GM19467 (cell line): ENCODE measurements at regions not wholly inside any gene's neighbourhood (a gene's known extent, or its start where the extent isn't known, plus 50 kb on each side); places are given as distances from the start of the nearest gene placed in this dataset.

Experiments used
- ATAC-seq: cut with Tn5 transposase; IDR thresholded peaks from one replicate; pipeline ENCODE4 v1.9.1; 2021; ENCODE audit warnings: mild to moderate bottlenecking, moderate library complexity; ENCODE audit not compliant: unreplicated experiment

DNA sequence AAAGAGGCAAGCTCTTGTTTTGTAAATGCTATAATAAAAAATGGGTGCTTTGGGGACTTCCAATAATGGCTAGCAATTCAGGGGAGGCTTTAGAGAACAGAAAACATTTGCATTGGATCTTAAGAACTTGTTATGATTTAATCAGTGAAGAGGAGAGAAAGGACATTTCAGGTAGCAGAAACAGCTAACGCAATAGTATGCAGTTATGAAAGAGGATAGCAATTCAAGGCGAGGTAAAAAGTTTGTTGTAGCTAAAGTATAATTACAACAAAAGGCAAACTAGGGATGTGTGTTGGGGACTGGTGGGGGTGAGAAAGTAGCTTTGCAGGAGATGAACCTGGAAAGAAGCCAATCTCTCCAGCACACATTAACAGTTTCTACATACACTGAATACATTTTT, 558.7 kb upstream of the SEMA6D start:
- ATAC-seq, result no peak

DNA sequence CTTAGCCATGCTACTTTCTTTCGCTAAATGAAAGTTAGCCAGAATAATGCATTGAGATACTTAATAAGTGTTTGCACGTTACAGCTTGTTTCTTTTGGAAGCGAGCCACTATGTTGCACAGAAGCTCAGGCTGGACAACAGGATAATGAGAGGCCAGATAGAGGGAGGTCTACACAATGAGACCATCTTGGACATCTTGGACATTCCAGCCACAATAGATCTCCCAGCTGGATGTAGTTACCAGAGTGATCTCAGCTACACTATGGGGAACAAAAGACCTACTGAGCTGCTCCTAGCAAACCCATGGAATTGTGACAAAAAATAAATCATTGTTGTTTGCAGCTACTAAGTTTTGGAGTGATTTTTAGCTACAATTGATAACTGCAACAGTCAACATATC, 540.1 kb upstream of the SEMA6D start:
- ATAC-seq, result no peak

DNA sequence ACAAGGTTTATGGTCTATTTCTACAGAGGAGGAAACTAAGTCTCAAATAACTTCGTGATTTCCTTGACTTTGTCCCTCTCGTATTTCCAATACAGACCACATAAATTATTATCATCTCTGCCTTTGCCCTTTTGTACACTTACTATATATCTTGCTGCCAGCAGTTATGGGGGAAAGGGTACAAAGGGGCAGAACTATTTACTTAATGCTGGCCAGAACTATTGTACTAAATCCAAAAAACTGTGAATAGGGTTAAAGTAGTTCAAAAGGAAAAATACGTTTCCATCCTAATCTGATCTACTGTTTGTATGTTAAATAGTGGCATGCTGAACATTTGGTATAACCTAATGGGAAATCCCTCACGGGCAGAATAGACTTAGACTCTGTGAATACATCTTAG, 537.3 kb upstream of the SEMA6D start:
- no peak for ATAC-seq

DNA sequence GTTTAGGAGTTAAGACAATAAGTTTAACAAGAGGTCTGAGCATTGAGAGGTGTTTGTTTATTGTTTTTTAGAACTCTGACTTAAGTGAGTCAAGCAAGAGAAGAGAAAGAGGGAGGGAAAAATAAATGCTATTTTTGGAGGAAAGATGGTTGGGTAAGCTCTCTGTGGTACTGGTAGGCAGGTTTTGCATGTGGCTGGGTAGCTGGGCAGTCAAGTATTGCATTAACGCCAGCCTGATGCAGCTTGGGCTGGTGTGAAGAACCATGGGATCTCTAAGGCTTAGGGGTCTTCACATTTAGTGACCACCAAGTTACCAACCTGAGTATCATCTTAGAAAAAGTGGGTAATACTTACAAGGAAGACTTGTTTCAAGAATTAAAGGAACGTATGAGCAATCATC, 534.5 kb upstream of the SEMA6D start:
- no peak for ATAC-seq

DNA sequence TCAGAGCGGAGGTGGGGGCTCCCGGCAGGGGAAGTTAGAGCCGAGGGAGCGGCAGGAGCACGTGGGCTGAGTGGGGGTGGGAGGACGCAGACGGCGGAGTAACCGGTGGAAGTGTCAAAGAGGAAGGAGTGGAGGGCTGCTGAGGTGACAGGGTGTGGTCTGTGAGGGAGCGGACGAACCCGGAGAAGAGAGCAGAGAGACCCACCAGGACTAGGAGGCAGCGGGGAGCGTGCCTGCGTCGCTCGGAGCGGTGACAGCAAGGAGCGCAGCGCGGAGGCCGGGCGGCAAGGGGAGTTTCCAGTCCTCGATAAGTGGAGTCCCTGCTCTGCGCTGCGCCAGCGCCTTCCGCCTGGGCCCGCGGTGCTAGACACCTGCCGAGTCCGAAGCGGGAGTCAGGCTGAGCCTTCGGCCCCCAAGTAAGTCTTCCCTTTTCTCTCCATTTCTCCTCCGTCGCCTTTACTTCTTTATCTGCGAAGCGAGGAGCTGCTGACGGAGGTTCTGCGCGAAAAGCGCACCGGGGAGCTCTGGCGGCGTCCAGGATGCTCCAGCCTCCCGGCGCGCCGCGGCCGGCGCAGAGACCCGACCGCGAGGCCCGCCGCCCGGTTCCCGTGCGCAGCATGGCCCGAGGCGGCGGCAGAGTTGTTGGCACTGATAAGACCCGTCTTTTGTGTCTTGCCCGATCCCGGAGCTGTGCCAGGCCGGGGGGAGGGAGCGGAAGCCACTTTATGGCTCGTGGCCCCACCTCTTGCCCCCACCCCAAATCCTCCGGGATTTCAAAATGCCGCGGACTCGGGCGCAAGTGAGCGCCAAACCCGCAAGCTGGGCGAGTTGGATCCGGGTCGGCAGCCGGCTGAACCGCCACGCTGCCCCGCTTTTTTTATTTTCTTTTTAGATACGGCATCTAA, 533.0 kb upstream of the SEMA6D start:
- ATAC-seq, result no peak

DNA sequence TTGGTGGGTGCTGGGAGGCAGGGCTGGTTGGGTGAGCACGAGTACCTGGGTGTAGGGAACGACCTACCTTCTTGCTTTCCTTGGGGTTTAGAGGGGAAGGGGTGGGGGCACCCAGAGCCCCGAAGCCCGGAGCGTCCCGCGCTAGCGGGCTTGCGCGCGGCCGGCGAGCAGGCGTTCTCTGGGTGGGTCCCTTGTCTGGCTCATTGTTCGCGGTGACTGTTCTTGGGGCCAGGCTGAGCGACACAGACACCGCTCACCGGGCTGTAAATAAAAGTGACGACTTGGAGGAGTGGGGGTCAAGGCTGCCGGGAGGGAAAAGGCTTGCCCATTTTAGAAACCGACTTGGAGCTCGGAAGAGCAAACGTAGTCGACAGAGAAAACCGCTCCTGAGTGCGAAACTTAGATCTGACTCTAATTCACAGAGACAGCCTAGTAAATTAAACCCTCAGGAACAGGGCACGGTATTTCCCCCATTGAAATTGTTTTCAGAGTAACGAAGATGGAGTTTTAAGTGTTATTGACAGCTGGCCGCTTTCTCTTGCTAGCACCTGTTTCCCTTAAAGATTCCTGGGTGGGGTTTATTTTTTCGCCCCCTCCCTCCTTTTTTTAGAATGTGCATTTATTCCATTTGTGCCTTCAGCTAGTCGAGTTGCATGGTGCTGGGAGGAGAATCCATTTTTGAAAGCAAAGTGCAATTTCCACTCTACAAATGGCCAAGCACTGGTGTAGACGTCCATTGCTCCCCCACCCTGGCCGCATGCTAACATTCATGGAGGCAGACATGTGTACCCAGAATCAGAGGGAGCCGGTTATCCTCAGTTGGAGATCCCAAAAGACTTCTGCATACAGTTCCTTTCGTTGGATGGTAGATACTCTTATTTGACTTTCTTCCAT, 532.1 kb upstream of the SEMA6D start:
- ATAC-seq, result no peak

DNA sequence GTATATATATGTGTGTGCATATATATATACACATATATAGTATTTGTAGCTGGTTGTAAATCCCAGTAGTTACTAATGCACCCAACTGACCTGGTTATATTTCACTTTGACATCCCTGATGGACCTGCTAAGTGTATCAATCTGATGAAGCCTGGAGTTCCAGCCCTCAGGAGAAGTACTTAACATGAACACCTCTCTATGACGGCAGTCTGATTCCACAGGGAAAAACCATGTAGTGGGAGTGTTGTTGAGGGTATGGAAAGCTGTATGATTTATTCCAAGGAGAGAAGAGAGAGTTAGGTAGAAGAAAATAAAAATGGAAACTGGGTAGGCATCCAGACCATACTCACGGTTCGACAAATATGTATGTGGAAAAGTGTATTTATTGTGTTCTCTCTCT, 531.2 kb upstream of the SEMA6D start:
- no peak for ATAC-seq

DNA sequence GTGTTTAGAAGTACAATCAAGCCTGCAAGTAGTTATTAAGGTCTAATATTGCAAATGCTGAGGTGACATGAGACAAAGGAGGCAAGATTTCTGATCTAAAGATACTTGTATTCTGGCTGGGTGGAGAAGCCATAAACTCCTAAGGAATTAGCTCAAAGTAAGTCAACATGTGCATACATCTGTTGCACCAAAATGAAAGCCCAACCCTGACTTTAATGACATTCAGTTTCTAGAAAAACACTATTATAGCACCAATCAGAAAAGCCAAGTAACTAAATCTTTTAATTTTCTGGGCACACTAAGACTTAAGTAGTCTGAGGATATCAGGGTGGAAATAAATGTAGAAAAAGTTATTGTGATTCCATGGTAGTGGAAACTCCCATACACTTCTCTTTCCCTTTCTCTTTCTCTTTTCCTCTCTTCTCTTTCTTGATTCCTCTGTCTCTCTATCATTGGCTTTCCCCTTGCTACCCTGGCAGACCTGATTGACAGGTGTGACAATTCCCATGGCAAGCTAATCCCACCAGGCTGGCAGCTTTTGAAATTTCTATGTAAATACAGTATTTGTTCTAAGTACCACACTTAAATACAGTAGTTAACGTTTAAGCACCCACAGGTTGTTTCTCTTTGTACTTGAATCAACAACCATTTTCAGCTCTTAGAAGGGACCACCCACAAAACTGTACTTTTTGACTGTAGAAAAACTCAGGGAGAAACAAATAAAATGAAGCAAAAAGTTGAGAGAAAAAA, 528.4 kb upstream of the SEMA6D start:
- ATAC-seq, result no peak

DNA sequence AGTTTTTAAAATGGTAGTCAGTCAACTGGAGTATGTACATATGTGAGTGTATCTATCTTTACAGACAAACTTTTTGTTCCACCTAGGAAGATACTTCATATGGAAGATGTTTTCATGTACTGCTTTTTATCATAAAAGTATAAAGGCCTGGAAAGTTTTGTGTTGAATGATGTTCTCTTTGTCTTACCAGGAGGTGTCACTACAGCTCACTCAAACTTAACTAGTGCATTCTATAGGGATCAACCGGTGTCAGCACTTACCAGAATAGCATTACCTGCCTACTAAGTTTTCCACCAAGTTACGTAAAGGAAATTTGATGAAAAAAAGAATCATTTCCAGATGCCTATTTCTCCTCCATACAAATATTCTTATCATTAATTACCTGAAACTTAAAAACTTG, 522.6 kb upstream of the SEMA6D start:
- no peak for ATAC-seq

DNA sequence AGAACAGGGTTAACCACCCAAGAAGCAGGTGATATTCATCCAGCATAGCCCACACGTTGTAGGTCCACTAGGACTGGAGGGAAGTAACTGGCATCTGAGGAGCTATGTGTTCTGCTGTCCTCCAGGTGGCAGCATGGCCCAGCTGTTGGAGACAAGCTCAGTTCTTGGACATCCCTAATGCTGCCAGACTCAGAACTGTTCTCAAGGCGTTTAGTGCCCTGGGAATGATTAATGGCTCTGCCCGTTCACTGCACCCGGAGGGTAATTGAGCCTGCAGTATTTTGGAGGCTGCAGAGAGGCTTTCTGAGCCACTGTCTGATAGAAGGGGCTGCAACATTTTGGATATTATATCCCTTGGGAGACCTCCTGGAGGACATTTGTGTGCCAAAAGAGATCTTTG, 521.3 kb upstream of the SEMA6D start:
- peak; percentile 90 for ATAC-seq

DNA sequence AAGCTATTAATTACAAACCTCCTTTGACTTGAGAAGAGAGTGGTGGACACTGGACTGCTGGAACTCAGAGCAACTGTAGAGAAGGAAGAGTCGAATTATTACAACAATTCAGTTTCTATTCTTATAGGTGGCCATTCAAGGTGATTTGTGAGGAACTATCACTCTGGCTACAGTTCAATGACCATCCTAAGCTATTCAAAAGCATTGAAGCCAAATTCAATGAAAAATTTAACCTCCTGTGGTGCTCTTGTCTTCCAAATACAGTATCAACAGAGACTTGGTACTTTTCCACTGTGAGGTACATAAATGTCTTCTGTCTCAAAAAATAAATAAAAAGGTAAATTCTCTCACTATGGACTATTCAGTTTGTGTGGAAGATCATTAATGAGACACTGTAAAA, 513.3 kb upstream of the SEMA6D start:
- ATAC-seq, result no peak

DNA sequence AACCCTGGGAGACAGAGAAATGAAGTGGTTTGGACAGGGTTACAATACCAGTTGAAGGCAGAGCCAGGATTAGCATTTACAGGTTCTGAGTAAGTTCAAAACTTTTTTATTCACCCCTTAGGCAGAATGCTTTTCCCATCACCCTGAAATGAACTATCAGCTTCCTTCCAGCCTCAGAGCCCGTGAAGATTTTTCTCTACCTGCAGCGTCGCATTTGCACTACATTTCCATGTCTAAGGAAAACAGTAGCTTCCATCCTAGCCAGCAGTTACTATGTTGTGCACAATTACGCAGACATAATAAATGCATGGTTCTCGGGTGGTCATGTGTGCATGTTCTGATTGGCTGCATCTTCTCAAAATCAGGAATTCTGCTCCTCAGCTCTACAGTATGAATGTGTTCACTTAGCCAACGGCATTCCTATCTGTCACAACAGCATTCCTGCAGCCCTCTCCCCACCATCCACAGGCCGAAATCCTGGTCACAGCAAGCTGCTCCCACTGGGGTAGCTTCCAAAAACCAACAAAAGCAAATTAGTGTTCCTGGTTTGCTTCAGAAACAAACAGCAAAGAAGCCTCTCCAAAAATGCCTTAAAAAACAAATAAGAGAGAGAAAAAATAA, 510.8 kb upstream of the SEMA6D start:
- ATAC-seq, result no peak

DNA sequence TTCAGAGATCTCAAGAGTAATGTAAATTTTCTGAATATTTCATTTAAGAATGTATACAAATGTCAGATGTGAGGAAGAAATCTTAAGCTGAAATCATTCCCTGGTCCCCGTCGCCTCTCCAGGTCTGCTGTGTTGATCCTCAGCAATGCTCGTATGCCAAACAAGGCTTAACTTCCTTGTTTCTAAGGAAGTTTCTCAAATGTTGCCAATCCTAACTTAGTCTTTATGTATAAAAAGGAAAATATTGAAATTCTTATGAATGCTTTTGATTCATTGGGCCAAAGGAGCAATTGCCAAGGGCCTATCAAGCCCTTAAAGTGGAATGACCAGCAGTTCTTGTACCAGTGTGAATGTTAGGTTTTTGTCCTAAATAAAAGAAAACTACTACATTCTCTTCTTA, 507.7 kb upstream of the SEMA6D start:
- ATAC-seq, result no peak

DNA sequence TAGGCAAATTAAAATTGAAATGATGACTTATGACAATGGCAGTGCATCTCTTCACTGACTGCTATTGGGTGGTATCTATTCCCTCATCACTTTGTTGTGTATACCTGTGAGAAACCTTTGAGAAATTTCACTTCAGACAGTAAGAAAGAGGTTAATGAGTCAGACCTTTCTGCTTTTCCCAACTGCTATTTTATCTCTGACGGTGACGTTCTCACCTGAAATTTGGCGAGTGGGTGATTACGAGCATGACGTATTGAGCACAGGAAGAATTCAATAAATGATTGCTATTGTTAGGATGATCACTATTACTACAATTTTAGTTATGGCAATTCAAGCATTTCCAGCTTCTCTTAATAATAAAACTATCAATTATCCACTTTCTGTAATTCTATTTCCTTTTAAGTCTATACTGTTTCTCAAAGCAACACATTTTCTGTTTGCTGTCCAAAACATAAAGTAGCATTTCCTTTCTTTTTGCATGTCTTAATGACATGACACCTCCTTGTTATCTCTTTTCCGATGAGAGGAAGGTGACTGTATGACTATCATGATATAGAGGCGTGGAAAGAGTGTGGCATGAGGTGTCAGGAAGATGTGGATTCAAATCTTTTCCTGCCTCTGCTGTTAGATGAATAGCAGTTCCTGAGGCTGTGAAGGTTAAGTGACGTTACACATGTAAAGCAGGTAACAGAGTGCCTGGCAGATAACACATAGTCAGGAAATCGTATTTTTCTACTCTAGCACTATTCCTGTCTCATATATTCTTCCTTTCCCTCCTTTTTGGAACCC, 504.9 kb upstream of the SEMA6D start:
- no peak for ATAC-seq

DNA sequence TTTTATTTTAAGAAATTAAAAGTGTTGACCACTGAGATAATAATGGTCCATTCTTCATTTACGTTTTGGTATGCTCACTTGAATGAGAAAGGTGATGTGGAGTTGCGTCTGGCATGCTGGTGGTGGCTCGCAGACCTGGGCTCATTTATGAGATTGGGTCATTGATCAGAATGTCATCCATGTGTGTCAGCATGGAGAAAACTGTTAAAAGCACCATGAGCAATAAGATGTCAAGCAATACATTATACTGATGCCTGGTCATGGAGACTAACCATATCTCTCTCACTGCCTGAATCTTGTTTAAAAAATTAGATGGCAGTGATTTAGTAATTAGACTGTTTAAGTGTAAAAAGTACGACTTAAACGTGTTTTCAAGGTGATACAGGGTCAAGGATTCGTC, 503.4 kb upstream of the SEMA6D start:
- no peak for ATAC-seq

DNA sequence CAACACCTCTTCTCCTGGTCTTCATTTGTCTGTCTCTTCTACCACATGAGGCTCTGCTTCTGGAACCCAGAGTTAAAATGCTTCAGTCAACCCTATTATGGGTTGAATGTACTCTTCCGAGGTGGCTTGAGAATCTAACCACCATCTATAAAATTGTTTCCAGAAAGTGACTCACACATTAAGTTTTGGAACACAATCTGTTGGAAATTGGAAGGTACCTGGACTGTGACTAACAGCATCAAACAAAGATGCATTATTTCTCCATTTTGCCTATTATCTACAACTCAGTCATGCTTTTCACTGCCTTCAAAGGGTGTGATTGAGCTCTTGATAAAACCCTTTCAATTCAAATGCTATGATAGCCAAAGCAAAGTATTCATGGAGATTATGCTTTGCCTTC, 499.0 kb upstream of the SEMA6D start:
- no peak for ATAC-seq

DNA sequence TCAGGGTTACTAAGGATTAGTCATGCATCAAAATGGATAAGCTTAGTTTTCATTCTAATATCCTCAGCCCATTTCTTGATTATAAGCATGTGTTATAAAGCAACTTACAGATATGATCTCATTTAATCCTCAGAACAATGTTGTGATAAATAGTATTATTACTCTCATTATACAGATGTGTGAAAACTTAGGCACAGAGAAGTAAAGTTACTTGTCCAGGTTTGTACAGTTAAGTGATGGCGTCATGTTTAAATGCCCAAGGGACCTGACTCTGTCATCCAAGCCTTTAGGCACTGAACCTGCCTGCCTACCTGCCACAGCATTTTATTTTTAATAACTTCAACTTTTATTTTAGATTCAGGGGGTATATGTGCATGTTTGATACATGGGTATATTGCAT, 472.9 kb upstream of the SEMA6D start:
- no peak for ATAC-seq

DNA sequence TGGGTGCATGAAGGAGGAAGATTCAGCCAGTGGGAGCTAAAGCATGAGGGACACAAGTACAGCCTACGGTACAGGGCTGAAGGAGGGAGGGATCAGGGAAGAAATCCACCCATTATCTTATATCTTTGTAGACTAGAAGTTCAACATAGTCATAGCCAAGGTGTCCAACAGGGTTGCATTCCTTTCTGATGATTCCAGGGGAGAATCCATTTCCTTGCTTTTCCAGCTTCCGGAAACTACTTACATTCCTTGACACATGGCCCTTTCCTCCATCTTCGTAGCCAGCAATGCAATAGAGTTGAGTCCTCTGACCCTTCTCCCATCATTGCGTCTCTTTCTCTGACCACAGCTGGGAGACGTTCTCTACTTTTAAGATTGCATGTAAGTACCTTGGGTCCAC, 471.0 kb upstream of the SEMA6D start:
- ATAC-seq, result no peak

DNA sequence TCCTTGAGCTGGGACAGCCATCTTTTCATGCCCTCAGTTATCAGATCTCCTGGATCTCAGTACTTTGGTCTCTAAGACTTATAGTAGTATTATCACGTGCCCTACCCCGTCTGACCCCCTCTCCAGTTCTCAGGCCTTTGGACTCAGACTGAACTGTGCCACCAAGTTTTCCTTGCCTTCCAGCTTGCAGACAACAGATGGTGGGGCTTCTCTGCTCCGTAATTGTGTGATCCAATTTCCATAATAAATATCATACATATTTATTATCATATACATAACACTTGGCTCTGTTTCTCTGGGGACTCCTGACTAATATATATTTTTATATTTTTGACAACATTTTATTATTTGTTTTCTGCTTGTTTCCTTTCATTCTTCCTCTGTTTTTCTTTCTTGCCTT, 458.8 kb upstream of the SEMA6D start:
- no peak for ATAC-seq

DNA sequence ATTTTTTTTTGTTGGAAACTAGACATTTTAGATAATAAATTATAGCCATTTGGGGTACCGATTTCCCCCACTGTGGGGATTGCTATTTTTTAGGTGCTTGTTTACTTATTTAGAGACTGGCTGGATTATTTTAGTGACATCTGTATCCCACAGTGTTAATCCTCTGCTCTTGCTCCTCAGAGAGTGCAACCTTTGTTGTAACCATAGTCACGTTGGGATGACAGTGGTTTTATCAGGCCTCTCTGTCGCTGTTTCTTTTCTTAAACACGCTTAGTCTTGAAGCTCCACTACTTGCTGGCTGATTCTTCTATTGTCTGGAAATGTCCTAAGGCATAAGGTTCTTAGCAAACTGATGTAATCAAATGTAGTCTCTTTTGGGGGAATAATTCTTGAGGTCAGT, 451.6 kb upstream of the SEMA6D start:
- no peak for ATAC-seq
